T1000 (cell line): ENCODE measurements at regions not wholly inside any gene's neighbourhood (a gene's known extent, or its start where the extent isn't known, plus 50 kb on each side); places are given as distances from the start of the nearest gene placed in this dataset.

Experiments used
- DNase-seq: peaks from one replicate; lab custom pipeline; 2025; ENCODE audit warnings: mixed read lengths; lab: John Stamatoyannopoulos, UW

DNA sequence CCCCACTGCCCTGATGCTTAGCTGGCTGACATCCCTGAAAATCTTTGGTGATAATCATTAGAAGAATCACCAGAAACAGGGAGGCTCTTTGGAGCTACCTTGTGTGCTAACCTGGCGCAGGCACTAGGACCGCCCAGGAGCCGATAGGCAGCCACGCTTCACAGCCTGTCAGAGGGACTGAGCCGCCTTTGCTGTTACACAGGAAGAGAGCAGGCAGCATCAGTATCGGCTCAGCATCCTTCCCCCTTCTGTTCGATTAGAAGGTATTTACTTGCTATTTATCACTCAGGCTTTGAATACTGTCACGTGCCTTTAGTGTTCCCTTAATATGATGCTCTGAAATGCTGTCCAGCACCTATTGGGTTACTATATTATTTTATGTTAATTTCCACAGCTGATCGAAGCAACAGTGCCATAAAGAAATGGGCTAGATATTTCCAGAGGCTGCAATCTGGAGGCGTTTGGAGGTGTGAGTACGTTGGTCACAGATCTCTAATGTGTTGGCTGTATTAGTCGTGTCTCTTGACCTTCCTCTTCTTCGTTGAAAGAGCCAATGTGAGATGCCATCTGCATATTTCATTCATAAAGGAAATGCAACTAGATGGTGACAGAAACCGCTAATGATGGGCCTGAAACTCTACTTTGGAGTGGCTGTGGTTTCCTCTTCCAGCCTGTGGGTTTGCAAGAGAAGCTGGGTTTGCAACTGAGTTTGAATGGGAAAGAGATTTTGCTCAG is 110.4 kb upstream of the RAB27B start:
- no peak for DNase-seq

DNA sequence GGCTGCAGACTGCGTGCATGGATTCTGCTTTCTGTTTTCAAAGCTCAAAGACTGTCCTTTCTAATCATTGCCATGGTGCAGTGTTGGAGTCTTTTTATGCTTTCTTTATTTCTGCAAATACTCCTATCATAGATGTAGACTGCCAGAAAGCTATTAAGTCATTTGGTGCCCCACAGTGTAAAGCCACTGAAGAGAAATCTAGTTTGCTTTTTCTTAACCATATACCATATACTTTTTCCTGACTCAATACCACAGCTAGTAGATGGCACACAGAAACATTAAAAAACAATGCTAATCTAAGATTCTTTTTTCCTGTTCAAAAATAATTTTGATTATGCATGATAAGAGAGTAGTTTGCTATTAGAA is 109.9 kb upstream of the RAB27B start:
- DNase-seq, result no peak

DNA sequence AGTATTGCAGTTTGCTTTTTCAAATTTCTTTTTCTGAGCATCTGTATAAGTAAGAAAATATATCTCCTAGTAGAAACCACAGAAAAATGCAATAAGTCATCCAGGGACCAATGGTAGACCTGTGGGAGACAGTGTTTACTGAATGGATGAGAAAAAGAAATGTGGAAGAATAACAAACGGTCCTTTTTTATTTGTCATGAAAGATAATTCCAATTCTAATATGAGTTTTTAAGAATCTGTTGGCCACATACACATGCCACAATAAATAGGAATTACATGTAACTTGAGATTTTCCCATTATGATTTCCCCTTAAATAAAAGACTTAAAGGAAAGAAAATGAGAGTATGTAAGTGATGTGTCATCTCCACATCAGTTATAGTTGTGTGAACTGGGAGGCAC is 107.7 kb upstream of the RAB27B start:
- DNase-seq, result no peak

DNA sequence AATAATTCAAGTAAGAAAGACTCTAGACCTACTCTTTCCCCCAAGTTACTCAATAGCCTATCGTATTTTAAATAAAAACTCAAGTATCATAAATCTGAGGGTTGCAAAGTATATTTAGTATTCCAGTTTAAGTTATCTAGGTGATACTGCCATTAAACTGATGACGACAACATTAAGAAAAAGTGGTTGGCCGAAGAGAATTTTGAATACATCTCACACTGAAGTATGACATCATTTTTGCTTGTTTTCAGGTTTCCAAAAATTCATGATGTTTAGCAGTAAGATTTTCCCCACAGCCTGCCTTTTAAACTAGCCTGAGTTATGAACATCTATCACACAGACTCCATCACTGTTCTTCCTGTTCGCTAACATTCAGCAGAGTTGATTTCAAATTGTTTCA is 102.1 kb upstream of the RAB27B start:
- no peak for DNase-seq

DNA sequence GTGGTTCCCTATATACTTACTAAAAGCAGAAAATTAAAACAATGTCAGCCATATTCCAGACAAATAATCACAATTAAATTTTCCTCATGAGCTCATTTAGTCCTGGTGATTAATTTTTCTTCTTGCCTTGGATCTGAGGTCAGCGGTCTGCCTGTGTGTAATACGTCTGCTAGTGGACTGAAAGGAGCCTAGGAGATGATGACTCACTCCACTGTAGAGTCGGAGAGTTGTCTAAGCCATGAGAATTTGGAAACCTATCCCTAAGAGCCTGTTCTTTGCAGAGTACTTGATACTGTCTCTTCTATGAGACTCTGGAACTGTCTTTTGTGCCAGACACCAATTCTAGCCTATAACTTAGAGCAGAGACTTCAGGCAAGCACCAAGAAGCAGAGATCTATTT is 94.2 kb upstream of the RAB27B start:
- DNase-seq, result peak; percentile 9

DNA sequence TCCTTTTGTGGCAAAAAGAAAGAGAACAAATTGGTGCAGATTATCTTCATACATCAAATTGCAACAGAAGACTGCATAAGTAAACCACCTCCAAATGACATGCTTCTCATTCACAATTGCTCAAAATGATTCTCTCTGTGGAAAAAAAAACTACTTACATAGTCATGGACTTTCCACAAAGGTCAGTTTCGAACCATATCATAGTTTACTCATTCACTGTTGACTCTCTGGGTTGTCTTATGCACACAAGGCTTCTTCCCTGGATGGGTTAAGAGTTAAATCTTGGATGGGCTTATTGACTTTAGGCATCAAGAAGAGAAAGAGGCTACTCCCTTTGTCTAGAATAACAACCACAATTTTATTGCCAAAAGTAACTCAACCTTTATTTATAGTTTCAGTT is 91.3 kb upstream of the RAB27B start:
- DNase-seq, result no peak

DNA sequence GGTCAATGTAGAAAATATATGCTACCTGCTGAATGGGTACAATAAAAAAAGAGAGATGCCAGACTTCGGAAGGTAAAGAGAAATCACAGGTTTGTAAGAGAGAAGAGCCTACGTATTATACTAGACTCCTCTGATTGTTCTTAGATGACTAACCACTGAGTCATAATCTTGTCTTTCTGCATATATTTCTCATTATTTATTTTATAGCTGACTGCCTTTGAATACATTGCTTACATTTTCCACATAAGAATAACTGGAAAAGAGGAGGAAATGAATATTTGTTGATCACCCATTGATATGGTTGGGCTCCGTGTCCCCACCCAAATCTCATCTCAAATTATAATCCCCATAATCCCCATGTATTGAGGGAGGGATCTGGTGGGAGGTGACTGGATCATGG is 90.3 kb upstream of the RAB27B start:
- no peak for DNase-seq

DNA sequence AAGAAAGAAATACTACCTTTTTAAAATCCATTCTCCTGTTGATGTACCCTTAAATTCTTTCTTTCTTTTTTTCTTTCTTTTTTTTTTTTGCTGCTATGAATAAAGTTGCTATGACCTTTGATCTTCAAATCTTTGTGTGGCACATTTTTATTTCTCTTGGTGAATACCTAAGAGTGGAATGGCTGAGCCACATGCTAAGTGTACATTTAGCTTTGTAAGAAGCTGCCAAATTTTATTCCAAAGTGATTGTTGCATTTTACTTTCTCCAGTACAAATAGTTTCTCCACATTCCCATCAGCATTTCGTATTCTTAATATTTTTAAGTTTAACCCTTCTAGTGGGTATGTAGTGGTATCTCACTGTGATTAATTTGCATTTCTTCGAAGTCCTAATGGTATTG is 88.8 kb upstream of the RAB27B start:
- no peak for DNase-seq

DNA sequence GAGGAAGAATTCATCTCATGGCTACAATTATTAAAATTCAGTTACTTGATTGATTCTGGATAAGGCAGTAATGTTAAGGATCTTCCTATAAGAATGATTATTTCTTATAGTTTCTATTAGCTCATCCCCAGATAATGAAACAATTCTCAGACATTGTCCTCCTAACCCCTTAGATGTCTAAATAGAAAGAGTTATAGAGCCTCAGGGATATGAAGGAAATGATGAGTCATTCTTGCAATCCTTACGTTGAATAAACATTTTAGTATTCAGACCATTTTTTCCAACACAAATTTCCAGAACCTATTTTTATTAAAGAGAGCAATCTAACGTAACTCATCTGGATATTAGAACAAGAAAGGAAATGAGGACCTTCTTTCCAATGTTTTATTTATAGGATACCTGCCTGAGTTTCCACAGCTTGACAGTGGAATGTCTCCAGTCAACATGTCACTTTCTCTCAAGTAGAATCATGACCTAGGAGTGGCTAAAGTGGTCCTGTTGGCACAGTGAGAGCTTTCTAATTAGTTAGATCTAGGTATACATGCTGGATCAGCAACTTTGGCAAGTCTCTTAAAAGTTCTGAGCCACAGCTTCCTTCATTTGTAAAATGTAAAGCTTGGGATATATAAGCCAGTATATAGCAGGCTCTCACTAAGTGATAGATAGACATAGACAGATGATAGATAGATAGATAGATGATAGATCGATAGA is 88.0 kb upstream of the RAB27B start:
- DNase-seq, result no peak

DNA sequence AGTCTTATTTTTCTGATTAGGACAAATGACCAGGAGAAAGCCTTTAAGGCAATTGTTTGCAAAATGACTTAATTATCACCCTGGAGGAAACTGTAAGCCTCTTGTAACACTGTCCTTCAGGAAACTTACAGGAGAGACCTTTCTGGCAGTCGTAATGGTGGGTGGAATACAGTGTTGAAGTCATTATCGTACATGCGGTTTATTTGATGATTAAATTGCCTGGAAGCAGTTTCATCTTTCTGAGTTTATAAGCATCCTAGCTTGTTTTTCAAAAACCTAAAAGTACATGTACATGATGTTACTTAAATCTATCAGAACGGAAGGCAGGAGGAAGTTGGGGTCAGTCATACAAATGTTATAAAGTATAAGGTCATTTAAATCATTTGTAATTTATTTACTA is 86.2 kb upstream of the RAB27B start:
- no peak for DNase-seq

DNA sequence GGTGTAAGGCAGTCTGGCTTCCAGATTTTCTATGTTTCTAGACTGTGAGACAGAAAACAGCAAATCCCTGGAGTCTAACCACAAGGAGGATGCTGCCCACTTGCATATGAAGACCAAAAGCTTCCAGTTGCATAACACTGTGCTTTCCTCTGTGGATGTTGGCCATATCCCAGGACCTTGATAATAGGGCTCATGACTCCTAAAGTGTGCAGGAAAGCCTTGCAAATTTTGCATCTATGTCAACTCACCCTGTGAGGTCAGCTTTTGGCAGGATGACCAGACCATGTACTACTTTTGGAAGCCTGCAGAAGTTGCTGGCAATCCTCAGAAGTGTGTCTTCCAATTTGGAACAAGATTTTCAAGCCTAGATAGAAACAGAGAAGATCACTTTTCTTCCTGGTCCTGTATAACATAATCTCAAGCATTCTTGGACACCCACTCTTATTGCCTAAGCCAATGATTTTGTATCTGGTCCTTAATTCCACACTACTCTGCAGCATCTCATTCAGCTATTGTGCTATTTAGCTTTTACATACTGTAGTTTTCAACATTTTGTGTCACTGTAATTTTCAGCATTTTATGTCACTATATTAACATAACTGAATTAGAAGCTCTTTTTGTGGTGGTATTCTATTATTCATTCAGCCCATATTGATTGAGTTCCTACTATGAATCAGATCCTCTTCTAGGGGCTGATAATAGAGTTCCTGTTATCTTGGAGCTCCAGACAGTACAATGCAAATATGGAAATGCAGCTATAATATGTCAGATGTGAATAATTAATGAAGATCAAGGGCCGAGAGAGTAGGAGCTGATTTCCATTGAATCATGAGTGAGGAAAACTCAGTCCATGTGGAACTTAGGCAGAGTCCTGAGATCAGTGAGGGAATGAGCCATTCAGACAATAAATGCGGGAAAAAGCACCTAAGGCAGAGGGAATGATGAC is 85.3 kb upstream of the RAB27B start:
- peak; percentile 5 for DNase-seq

DNA sequence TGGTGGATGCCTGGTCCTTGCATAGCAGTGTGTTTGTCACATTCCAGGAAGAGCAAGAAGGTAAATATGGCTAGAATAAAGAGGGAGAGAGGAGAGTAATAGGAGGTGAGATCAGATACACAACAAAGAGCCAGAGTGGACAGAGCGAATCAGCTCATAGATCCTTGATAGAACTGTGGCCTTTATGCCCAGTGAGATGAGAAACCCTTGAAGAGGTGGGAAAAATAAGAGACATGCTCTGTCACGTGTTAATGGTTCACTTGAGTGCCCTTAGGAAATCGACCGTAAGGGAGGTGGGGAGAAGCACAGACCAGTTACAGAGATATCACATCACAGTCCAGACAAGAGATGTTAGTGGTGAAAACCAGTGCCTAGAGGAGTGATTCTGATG is 84.7 kb upstream of the RAB27B start:
- DNase-seq, result no peak

DNA sequence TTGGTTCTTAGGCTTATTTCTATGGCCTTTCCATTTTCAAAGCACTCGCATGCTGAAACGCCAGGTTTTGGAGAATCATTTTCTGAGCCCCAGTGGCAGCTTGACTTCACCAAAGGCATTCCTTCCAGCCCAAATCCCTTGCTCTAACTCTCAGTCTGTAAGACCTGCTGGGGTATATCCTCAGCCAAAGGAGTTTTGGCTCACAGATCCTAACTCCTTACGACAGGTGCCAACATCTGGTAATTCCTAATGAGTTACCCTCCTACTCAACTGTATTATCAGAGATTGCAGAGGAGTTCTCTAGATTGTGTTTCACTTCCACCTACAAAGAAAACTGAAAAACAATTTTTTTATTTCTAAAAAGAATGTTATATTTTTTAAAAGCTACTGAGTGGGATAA is 79.0 kb upstream of the RAB27B start:
- DNase-seq, result no peak

DNA sequence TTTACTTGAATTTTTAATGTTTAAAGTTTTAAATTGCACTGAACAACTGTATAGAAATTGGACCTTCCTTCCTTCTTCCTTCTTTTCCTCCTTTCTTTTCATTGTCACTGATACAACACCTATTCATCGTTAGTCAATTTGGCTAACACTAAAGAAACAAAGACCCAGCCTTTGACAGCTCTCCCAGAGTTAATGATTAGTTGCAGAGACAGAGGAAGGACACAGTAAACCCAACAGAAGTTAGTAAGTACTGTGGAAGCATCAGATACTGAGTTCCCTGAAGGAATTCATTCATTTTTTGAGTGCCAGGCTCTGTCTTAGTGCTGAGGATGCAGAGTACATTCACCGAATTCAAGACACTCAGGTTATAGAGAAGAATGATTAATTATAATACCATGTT is 77.9 kb upstream of the RAB27B start:
- DNase-seq, result no peak

DNA sequence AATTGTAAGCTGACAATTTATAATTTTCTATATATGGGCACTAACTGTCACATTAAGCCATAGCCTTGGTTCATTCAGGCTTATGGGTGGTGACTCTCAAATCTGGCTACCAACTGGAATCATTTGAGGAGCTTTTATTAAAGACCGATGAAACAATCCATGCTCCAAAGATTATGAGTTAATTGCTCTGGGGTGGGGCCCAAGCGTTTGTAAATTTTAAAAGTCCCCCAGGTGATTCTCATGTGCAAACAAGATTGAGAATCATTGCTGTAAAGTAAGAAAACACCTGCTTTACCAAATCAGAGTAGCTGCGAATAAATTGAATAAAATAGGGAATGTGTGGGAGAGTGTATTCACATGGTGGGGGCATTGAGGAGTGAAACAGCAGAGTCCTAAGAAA is 76.1 kb upstream of the RAB27B start:
- DNase-seq, result no peak

DNA sequence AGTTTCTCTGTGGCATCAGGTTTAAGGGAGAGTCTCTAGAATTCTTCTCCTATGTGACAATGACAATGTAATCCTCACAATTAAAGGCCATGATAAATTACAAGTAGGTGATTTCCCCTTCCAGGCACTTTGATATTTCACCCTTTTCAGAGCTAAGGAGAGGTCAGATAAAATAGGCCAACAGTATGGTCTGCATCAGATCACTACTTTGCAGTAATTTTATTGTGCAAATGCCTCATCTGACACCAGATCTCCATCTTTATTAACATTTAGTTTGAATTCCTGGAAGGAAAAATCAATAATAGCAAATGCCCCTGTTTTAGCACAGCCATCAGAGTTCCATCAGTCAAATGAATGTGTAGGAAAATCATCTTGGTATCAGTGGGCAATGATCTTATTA is 72.8 kb upstream of the RAB27B start:
- no peak for DNase-seq

DNA sequence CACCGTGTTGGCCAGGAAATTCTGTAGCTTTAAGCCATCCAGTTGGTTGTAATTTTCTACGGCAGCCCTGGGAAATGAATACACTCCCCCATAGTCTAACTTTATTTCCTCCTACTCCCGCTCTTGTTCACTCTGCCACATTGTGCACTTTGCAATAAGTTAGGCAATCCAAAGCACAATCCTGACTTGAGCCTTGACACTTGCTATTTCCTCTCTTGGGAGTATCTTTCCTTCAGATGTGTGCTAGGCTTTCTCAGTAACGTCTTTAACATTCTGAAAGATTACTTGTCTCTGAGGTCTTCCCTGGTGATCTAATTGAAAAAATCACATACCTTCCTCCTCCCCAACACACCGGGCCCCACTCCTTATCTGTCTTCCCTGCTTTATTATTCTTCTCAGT is 65.9 kb upstream of the RAB27B start:
- DNase-seq, result no peak

DNA sequence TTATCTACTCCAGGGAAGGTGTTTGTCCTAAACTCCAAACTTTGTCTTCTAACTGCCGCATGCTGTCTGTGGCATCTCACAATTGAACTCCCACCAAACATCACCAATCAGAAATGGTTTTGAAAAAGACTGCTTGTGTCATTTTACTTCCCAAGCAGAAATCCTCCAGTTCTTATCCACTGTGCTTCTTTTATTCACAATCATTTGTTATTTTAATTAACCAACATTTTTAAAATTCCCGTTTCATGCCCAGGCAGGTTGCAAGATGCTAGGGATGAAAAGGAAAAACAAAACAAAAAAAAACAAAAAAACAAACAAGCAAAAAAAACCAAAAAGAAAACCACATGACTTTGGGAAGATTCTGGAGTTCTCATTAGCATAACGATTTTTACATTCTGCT is 63.5 kb upstream of the RAB27B start:
- no peak for DNase-seq

DNA sequence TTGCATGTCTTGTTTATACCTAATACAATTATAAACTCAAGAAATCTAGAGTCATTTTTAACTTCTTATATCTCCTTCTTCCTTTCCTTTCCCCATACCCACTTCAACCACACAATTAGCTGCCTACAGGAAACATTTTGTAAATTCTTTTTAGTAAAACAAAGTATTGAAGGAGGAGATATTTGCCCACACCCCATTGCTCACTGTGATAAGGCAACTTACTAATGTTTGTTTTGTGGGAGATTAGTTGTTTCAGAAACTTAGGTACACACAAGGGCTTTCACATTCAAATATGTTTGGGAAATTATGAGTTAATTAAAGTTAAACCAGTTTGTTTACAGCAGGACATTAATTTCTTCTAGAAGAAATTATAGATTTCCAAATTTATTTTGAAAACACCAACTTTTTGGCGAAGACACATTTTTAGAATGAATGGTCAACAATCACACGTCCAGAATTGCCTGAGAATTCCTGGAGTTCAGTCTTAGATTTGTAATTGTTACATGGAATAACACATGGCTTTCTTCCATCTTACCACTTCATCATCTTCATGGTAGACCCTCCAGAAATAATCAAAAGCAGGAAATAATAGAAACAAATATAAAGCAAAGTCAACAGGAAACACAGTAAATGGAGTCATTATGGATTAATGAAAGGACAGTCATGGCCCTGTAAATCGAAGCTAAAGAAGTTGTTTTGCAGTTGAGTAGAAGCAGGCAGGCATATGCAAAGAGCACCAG is 62.5 kb upstream of the RAB27B start:
- DNase-seq, result no peak

DNA sequence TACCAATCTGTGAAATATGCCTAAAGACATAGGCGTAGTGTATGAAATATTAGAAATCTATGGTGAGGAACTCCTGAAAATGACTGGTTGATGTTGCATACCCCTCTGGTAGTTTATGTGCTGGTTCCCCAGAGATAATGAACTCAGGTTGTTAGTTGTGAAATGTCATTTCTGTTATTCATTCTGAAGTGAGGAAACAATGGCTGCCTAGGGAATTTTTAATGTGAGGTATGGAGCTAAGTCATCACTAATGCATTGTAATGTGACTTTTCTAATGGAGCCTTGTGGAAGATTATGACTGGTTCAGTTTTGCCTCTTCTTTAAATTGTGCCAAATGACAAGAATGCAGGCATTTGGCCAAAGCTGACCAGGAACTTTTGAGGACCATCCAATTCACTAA is 61.6 kb upstream of the RAB27B start:
- no peak for DNase-seq

DNA sequence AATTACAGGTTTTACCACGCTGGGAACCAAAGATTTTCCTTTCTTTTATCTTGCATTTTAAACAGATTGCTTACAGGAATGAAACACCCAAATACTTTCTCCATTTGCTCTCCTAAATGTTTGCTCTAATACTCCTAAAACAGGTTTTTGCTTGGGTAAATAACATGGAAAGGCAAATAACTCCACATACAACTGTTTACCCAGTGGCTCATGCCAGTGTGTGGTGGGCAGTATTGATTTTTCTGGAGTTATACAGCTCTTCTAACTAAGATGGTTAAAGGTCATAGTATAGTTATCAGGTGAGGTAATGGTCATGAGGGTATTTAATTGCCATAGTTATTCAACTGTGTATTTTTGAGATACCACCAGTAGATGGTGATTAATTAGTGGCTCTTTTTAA is 61.2 kb upstream of the RAB27B start:
- DNase-seq, result no peak
